SKM-1 treated with dmso at 0.1 percent for 144 hours (cell line): ENCODE measurements at regions not wholly inside any gene's neighbourhood (a gene's known extent, or its start where the extent isn't known, plus 50 kb on each side); places are given as distances from the start of the nearest gene placed in this dataset.

Experiments
- DNase-seq: peaks from one replicate; lab custom pipeline; 2025; ENCODE audit not compliant: unreplicated experiment; lab: John Stamatoyannopoulos, UW

- DNase-seq: no peak
Measured at GRCh38 chr14:98736701-98737338, 535.2 kb downstream of the BCL11B start.

GRCh38 chr14:98741523-98741922 lies 530.5 kb downstream of the BCL11B start:
- DNase-seq: no peak

DNA sequence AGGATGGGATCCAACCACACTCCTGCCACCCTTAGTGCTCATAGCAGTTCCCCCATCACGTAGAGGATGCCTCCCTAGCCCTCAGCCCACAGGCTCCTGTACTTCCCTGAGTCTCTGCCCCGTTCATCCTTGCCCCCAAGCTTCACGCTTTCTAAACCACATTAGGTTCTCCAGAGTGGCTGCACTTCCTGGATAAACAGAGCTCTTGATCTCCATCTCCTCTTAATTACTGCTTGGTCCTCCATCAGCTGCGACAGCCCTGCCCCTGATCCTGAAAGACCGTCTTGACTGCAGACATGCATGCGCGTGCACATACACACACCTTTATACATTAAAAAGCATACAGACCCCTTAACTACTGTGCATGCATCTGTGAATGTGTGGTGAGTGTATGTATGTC lies 530.0 kb downstream of the BCL11B start:
- no peak for DNase-seq

GRCh38 chr14:98743536-98743935 lies 528.5 kb downstream of the BCL11B start:
- DNase-seq: no peak

GRCh38 chr14:98748966-98749365 lies 523.0 kb downstream of the BCL11B start:
- DNase-seq: no peak

DNA sequence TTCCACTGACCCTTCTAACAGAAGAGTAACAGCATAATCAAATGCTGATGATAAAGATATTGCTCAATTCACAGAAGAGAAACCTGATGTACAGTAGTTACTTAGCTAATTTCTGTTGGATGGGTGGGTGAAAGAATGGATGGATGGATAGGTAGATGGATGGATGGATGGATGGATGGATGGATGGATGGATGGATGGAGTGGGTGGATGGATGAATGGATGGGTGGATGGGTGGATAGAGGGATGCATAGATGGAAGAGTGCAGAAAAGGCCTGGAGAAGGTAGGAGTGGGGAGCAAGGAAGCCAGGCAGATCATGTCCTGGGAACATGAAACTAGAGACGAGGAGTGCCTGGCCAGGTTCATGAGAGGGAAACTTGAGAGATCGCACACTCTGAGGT lies 520.9 kb downstream of the BCL11B start:
- no peak for DNase-seq

DNA sequence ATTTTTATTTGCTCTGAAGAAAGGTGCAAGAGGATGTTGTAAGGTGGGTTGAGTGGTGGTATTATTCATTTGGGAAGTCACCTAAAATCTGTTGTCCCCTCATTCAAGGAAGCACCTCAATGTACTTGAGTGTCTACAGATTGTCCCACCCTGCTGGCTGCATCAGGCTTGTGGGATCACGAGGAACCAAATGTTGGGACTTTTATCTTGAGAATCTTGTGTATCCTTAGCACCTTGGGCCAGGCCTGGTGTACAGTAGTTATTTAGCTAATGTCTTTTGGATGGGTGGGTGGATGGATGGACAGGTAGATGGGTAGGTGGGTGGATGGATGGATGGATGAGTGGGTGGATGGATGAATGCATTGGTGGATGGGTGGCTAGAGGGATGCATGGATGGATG lies 519.3 kb downstream of the BCL11B start:
- DNase-seq: no peak

GRCh38 chr14:98754343-98755020 lies 517.5 kb downstream of the BCL11B start:
- no peak for DNase-seq

GRCh38 chr14:98756749-98757148 lies 515.2 kb downstream of the BCL11B start:
- DNase-seq: no peak

DNA sequence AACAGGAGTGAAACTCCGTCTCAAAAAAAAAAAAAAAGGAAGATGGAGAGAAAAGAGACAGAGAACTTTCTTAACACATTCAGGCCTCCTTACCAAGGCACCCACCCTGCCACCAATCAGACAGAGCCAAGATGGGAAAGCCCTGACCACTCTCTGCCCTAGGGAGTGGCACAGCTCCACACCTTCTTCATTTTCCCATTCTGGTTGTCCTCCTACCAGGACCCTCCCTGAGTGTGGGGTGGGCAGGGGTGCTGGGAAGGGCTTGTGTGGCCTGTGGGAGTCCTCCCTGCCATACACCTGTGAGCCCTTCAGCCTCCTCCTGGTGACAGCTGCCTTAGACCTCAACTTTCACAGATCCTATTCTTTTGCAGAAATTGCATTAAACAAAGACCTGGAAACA lies 513.6 kb downstream of the BCL11B start:
- DNase-seq: no peak

DNA sequence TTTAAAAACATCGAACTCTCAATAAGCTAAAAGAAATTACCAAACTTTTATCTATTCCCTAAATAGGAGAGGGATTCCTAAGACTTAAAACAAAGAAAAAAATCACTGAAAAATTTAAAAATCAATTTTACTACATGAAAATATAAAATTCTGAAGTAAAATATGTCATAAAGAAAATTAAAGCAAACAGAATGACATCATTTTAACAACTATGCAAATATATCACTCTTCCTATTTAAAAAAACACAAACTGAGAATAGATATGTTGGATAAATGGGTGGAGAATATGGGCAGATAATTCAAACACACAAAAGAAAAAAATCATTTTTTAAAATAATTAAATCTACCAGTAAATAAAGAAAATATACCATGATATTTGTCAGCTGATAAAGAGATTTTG lies 510.0 kb downstream of the BCL11B start:
- DNase-seq: no peak

DNA sequence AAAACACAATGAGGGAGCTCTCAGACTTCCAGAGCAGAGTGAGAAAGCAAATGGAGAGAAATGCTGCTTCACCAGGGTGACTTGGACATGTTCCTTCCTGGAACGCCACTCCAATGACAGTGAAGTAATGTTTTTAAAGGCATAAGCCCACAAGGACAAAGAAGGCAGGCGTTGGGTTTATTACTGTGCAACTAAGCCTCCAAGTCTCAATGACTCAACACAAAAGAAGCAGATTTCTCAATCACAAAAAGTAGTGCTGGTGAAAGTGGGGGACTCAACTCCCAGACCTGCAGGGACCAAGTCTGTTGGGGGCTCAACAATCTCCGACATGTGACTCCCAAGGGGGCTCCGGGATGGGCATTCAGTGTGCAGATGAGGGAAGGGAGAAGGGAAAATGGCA lies 505.2 kb downstream of the BCL11B start:
- no peak for DNase-seq

DNA sequence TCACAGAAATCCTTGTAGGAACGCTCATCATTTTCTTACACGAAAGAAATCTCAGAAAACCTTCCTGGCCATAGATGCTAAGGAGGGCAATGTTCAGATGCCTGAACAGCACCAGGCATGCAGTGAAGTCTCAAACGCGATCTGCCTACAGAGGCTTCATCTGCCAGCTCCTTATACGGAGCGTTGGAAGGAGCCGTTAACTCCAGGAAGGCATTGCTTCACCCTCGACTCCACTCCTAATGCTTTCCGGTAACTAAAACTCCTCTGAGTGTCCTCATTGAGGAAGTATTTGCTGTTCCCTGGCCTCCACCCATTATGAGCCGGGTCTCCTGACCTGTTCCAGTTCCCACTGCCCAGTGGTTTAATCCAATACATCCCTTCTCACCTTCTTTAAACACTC lies 502.7 kb downstream of the BCL11B start:
- no peak for DNase-seq

DNA sequence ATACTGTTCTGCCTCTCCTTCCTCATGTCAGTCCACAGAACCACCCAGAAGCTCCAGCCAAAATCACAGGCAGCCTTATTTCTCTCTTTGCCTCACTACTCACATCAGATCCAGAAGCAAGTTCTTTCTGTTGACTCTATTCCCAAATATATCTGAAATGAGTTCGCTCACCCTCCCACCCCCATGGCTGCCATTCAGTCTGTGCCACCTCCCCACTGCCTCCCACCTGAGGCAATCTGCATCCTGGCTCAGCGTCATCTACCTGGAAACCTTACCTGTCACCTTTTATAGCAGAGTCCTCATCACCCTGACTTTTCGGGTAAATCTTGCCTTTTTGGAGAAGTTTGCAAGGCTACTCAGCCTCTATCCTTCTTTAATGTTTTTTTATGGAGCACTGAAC lies 501.8 kb downstream of the BCL11B start:
- DNase-seq: no peak

- no peak for DNase-seq
Measured at GRCh38 chr14:98773814-98774213, 498.2 kb downstream of the BCL11B start.

GRCh38 chr14:98775892-98776291 lies 496.1 kb downstream of the BCL11B start:
- DNase-seq: no peak

GRCh38 chr14:98782062-98782461 lies 489.9 kb downstream of the BCL11B start:
- DNase-seq: no peak

DNA sequence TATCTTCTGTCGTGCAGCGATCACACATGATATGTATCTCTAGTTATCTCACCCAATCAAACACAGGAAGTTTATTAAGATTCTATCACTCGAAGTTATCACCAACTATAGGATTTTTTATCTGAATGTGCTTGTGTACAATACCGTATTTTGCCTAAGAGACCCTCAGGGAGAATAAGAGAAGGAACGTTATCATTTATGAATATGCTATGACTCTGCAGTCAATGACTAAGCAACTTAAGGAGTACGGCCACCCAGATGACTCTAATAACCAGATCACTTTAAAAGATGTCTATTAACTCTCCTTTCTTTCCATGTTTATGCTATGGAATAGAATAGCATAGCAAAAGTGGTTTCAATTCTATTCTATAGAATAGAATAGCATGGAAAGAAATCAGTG lies 486.4 kb downstream of the BCL11B start:
- DNase-seq: no peak

- DNase-seq: no peak
Measured at GRCh38 chr14:98786456-98786855, 485.5 kb downstream of the BCL11B start.

- DNase-seq: no peak
Measured at GRCh38 chr14:98791661-98792060, 480.3 kb downstream of the BCL11B start.

DNA sequence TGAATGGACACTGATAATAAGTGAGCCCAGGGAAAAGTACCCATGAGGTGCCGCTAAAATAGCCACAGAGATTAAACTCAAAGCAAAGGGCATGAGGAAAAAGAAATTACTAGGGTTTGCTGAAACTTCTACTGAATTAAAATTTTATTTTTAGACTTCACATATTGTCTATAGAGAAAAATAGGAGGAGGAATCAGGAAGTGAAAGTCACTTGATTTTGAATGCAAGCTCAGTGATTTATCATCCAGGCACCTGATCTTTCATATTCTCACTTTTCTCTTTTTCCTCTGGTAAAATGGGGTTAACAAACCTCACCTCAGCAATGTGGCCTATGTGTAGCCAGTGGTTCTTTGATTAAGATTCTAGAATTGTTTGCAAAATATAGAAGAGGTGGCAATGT lies 479.8 kb downstream of the BCL11B start:
- no peak for DNase-seq

DNA sequence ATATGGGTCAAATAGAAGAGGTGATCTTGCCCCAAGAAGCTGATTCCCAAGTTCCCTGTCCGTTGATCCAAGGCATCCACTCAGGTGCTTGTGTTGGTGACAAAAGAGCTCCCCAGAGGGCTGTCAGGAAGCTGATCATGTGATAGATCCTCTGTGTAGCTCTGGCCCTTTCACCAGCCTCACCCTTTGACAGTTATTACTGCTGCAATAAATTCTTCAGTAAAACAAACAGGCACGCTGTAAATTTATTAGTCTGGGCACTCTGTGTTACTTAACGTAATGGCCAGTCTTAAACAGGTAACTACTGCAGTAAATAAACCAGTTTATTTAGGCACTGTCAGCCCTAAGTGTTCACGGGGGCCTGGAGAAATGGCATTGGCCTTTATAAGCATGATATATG lies 473.9 kb downstream of the BCL11B start:
- no peak for DNase-seq

DNA sequence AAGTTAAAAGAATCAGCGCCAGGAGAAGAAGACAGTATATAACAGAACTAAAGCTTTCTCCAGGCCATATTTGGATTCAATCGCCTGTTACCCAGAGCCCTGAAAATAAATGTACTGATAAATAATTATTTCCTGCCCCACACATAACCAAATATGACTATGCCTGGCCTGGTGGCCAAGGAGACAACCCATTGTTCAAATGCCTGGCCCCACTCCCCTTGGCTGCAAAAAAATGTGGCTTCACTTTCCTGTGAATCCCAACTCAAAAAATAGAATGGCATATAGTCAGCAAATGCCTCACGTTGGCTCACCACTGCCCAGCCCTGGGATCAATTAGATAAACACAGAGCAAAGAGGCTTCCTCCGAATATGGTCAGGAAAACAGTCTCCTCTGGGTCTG lies 472.1 kb downstream of the BCL11B start:
- no peak for DNase-seq
